ENCODE measurements at regions not wholly inside any gene's neighbourhood (a gene's known extent, or its start where the extent isn't known, plus 50 kb on each side); places are given as distances from the start of the nearest gene placed in this dataset.

GRCh38 chr11:131168839-131169713 is 201.3 kb upstream of the NTM start (continued):
- no peak for TF ChIP-seq STAT6 (CRISPR knock-in tag; conservative IDR thresholded peaks at IDR 0.05; ENCODE audit: low read depth)
- TF ChIP-seq RELA (CRISPR knock-in tag; IDR thresholded peaks at IDR 0.05; ENCODE audit: borderline replicate concordance), result no peak
- no peak for TF ChIP-seq E2F5 (CRISPR knock-in tag; IDR thresholded peaks at IDR 0.05)
- no peak for TF ChIP-seq PRRX2 (CRISPR knock-in tag; IDR thresholded peaks at IDR 0.05)
- TF ChIP-seq IRF2 (CRISPR knock-in tag; IDR thresholded peaks at IDR 0.05; ENCODE audit: borderline replicate concordance, low read depth), result no peak
- TF ChIP-seq SMAD3 (CRISPR knock-in tag; IDR thresholded peaks at IDR 0.05; ENCODE audit: borderline replicate concordance), result no peak
- no peak for TF ChIP-seq AFF4 (CRISPR knock-in tag; IDR thresholded peaks at IDR 0.05; ENCODE audit: borderline replicate concordance)
- TF ChIP-seq ZNF423 (CRISPR knock-in tag; IDR thresholded peaks at IDR 0.05), result no peak
- no peak for TF ChIP-seq ZNF281 (CRISPR knock-in tag; IDR thresholded peaks at IDR 0.05)
- no peak for TF ChIP-seq ARID4B (CRISPR knock-in tag; IDR thresholded peaks at IDR 0.05; ENCODE audit: borderline replicate concordance)
